ENCODE measurements at regions not wholly inside any gene's neighbourhood (a gene's known extent, or its start where the extent isn't known, plus 50 kb on each side); places are given as distances from the start of the nearest gene placed in this dataset.
"Not testable (repeated sequence)": the region's sequence is repeated elsewhere in the genome, so short reads cannot be mapped to it uniquely, and the experiment has no call there.

DNA sequence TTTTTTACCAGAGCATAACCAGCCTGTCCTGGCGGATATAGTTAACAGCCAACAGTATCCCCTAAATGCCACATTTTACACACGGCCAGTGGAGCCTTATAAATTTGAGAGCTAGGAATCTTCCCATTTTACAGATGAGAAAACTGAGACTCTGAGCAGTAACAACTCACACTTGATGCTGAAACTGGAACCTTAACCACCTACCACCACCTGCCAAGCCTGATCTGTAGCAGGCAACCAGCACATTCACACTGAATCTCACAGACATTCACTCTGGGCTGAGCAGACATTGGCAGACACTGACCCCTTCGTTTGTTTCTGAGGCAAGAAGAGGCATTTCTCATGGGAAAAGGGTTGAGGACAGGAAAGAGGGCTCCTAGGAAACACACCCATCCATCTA, 178.2 kb downstream of the BCL2L11 start:
- TF ChIP-seq, protein P1, sequence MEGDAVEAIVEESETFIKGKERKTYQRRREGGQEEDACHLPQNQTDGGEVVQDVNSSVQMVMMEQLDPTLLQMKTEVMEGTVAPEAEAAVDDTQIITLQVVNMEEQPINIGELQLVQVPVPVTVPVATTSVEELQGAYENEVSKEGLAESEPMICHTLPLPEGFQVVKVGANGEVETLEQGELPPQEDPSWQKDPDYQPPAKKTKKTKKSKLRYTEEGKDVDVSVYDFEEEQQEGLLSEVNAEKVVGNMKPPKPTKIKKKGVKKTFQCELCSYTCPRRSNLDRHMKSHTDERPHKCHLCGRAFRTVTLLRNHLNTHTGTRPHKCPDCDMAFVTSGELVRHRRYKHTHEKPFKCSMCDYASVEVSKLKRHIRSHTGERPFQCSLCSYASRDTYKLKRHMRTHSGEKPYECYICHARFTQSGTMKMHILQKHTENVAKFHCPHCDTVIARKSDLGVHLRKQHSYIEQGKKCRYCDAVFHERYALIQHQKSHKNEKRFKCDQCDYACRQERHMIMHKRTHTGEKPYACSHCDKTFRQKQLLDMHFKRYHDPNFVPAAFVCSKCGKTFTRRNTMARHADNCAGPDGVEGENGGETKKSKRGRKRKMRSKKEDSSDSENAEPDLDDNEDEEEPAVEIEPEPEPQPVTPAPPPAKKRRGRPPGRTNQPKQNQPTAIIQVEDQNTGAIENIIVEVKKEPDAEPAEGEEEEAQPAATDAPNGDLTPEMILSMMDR (IDR thresholded peaks at IDR 0.05; ENCODE audit: low read depth, low read length, poor library complexity, severe bottlenecking) = not testable (repeated sequence)
- TF ChIP-seq EZH2phosphoT487 (IDR thresholded peaks at IDR 0.05; ENCODE audit: borderline replicate concordance, low read length) = not testable (repeated sequence)

Data from DOHH2 (cell line).